ENCODE measurements at regions not wholly inside any gene's neighbourhood (a gene's known extent, or its start where the extent isn't known, plus 50 kb on each side); places are given as distances from the start of the nearest gene placed in this dataset.

DNA sequence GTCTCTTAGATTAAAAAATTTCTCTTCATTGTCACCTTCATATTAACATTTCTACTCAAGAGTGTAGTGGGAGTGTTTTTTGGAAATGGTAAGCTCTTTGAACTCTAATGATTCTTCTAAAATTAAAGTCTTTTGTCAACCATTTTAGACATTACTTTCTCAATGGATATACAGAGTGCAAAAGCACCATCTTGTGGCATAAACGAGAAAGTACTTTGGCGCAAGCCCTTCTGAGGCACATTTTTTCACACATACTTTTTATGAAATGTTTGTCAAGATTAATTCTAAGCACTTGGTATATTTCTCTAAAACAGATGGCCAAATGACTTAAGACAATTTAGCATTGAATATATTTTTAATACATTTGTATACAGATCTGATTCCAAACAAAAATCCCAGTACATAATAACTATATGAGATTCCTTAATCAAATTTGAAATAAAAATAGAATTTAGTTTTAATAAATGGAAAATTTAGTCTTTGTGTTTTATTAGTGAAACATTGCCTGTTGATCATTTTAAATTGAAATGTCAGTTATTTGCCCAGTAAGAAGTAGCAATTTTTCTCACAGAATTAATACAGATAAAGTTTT is 63.3 kb upstream of the GALNT5 start:
- DNase-seq: peak; percentile 77

DNA sequence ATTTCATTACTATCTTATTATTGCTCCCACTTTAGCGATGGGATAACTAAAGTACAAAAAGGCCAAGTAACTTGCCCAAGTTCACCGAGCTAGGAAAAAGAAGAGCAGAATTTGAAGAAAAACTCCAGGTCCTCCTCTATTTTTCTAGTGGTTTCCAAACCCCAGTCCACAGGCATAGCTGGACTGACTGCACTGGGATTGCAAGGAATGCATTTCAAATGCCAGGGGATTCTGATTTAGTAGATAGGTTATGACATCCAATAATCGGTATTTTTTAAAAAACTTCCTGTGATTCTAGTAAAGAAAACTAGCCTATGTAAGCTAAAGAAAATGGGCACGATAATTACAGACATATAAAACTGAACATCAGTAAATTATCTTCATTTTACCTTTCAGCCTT is 62.7 kb upstream of the GALNT5 start:
- no peak for DNase-seq

DNA sequence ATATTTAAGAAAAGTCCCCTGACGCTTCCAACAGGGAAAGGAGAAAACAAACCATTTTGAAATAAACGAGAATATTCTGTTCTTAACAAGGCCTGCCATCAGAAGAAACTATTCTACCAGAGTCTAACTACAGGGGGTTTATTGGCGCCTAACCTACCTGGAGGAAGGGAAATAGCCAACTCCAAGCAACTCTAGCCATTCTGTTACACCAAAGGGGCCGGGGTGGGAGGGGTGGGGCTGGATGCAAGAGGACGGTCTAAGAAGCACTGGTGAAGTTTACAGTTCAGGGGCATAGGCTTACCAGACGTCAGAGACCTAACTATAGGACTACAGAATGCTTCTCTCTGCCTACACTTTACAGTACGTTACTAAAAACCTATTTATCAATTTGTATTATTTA is 60.5 kb upstream of the GALNT5 start:
- DNase-seq: no peak

DNA sequence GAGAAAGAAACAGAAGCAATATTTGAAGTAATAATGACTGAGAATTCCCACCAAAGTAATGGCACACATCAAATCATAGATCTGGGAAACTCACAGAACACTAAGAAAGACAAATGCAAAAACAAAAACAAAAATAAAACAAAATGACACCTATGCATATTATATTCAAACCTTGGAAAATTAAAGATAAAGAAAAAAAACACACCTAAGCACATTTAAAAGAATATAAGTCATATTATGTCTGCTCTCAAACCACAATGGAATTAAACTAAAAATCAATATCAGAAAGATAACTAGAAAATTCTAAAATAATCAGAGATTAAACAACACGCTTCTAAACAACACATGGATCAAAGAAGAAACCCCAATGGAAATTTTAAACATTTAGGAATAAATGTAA is 59.7 kb upstream of the GALNT5 start:
- DNase-seq: no peak

DNA sequence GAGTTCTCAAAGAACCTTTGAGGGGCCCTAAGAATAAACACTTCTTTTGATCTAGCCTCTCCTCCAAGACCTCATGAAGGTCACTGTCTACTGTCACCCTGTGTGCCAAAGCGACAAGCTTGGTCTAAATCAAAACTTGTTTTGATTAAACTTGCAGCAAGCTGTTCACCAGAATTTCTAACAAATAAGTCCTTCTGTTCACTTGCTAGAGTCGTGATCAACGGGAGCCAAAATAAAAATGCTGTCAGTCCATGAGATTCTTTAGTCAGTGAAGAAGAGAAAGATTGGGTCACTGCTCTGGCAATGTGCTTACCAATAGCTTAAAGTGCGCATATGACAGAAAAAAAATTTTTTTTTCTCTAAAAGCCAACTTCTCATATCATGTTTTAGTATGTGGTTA is 53.9 kb upstream of the GALNT5 start:
- DNase-seq: no peak

DNA sequence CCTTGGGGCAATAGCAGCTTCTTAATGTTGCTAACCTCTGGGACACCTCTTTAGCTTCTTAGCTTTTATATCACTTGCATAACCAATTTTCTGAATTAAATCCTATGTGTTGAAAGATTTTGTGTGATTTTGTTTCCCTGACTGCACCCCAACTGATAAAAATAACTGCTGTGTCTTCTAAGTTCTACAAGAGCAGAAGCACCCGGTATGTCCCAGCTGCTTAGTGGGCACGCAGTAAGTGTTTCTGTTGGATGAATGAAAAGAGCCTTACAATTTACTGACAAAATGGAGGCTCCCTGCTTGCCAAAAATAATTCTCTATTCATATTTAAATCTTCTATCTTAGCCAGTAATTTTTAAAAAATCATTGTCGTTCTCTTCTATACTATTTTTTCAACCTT is 53.1 kb upstream of the GALNT5 start:
- no peak for DNase-seq

DNA sequence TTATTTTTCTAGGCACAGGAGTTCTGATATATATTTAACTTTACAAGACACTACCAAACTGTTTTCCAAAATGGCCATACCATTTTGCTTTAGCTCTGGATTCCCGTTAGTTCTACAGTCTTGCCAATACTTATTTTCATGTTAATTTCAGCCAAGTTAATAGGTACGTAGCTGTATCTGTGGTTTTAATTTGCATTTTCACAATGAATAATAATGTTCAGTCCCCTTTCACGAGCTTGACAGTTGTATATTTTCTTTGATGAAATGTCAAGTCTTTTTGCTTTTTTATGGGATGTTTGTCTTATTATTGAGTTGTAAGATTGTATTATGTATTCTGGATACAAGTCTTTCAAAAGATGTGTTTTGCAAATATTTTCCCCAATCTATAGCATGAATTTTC is 50.6 kb upstream of the GALNT5 start:
- DNase-seq: no peak

Data from hematopoietic multipotent progenitor cell treated with erythropoietin and hydrocortisone succinate and interleukin-3 and kit ligand, for 8 days (in vitro differentiated cells).